Keratinocyte (primary cell): ENCODE measurements at regions not wholly inside any gene's neighbourhood (a gene's known extent, or its start where the extent isn't known, plus 50 kb on each side); places are given as distances from the start of the nearest gene placed in this dataset.
A peak's percentile ranks its signal among the peaks of the same experiment; 100 is the strongest.

Experiments used
- DNase-seq: peaks from one replicate; pipeline ENCODE4 v3.0.0-alpha.2; 2011; ENCODE audit warnings: low read depth, missing footprints, low spot score
- FAIRE-seq: peaks from 2 replicates; lab custom pipeline; 2011; peaks lifted over from hg19 to GRCh38; lab: Jason Lieb, UNC
- H2AFZ ChIP-seq: 2 replicates; pipeline ENCODE4 v1.6.0; 2012; ENCODE audit warnings: low read length, control low read depth, inconsistent platforms; ENCODE audit not compliant: control insufficient read depth
- H3K27ac ChIP-seq: 2 replicates; pipeline ENCODE4 v1.5.1; 2011; ENCODE audit warnings: low read length; ENCODE audit not compliant: control insufficient read depth, insufficient read depth
- H3K27me3 ChIP-seq: 3 replicates; pipeline ENCODE4 v1.6.0; 2011; ENCODE audit warnings: low read length; ENCODE audit not compliant: control insufficient read depth, insufficient read depth; ENCODE audit errors: extremely low read depth
- H3K36me3 ChIP-seq, 2 experiments: 2 replicates in 1 of 2; 3 replicates in 1 of 2; pipeline ENCODE4 v1.5.1; 2011; ENCODE audit warnings: low read length in 2 of 2, mild to moderate bottlenecking in 1 of 2; ENCODE audit not compliant: control insufficient read depth in 2 of 2, insufficient read depth in 2 of 2; ENCODE audit errors: extremely low read depth in 1 of 2
- H3K4me1 ChIP-seq: 3 replicates; pipeline ENCODE4 v1.5.1; 2011; ENCODE audit warnings: low read length; ENCODE audit not compliant: control insufficient read depth, insufficient read depth; ENCODE audit errors: extremely low read depth
- H3K4me2 ChIP-seq: 3 replicates; pipeline ENCODE4 v1.6.0; 2011; ENCODE audit warnings: low read depth, low read length; ENCODE audit not compliant: control insufficient read depth, insufficient read depth; ENCODE audit errors: extremely low read depth
- H3K4me3 ChIP-seq, 3 experiments: fragments of 200-600 bp in 1 of 3; sonication (generic) in 1 of 3; 2 replicates in 2 of 3; 3 replicates in 1 of 3; pipeline ENCODE4 v1.5.1; 2011 to 2016; ENCODE audit warnings: low read length in 3 of 3, mild to moderate bottlenecking in 3 of 3, control low read depth in 2 of 3, inconsistent platforms in 1 of 3, low read depth in 1 of 3, mixed read lengths in 1 of 3, mixed run types in 1 of 3, moderate library complexity in 1 of 3; ENCODE audit not compliant: control insufficient read depth in 2 of 3, insufficient read depth in 2 of 3; ENCODE audit errors: extremely low read depth in 1 of 3
- H3K79me2 ChIP-seq: 2 replicates; pipeline ENCODE4 v1.6.0; 2012; ENCODE audit warnings: low read length; ENCODE audit not compliant: control insufficient read depth, insufficient read depth
- H3K9ac ChIP-seq: 3 replicates; pipeline ENCODE4 v1.6.0; 2011; ENCODE audit warnings: low read length; ENCODE audit not compliant: control insufficient read depth, insufficient read depth; ENCODE audit errors: extremely low read depth
- H3K9me1 ChIP-seq: 3 replicates; pipeline ENCODE4 v1.6.0; 2011; ENCODE audit warnings: low read length; ENCODE audit not compliant: control insufficient read depth, insufficient read depth; ENCODE audit errors: extremely low read depth
- H3K9me3 ChIP-seq: 2 replicates; pipeline ENCODE4 v1.5.1; 2012; ENCODE audit warnings: low read depth, low read length; ENCODE audit not compliant: control insufficient read depth
- H4K20me1 ChIP-seq: 3 replicates; pipeline ENCODE4 v1.6.0; 2011; ENCODE audit warnings: low read length; ENCODE audit not compliant: control insufficient read depth, insufficient read depth; ENCODE audit errors: extremely low read depth
- CTCF ChIP-seq, 3 experiments: IDR thresholded peaks in 1 of 3; conservative IDR thresholded peaks in 1 of 3; optimal IDR thresholded peaks in 1 of 3; 2 replicates in 2 of 3; 3 replicates in 1 of 3; pipeline versions ENCODE3 to v1.5.1; 2011; ENCODE audit warnings: low read length in 3 of 3, mild to moderate bottlenecking in 3 of 3, moderate library complexity in 2 of 3, control low read depth in 1 of 3, inconsistent platforms in 1 of 3; ENCODE audit not compliant: insufficient read depth in 2 of 3; ENCODE audit errors: extremely low read depth in 1 of 3
- EZH2 ChIP-seq: IDR thresholded peaks from one replicate; pipeline ENCODE4 v1.6.1; 2012; ENCODE audit warnings: inconsistent platforms, mild to moderate bottlenecking, low read length, moderate library complexity
- dilution Hi-C: fragments of 300-500 bp; cut with MboI; formaldehyde crosslinking; loops from one replicate; pipeline ENCODE4 v1.7.0; 2020; ENCODE audit warnings: low sequenced_read_pairs; ENCODE audit not compliant: extremely low pct_ligation_motif_present

DNA sequence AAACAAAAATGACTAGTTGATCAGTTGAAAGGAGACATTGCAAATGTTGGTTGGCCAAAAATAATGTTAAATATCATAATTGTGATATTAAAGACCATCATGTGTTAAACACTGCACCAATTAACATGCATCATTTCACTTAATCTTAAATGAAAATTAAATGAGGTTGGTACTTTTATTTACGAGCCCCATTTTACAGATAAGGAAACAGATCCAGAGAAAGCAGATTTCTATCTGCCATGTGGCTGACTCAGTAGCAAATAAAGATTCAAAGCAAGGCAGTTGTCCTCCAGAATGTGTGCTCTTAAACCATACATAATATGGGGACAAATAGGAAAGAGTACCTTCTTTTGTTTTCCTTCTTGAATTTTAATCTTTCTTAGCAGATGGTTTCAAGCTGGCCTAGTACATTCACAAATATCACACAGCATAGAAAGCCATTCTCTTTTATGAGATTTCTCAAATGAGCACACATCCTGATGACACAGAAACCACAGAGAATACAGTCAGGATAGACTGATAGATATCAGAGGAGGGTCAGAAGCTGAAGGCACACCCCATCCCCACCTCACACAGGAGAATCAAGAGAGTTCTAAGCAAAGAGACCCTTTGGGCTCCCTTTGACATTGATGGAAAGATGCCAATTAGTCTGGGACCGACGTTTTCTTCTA, 647.9 kb upstream of the CAMK1G start:
- no peak overlapping the region for H2AFZ ChIP-seq
- DNase-seq = no peak
- TF ChIP-seq CTCF (optimal IDR thresholded peaks at IDR 0.05 in 1 of 3, IDR thresholded peaks at IDR 0.05 in 1 of 3, conservative IDR thresholded peaks at IDR 0.05 in 1 of 3; ENCODE audit: extremely low read depth in 1 of 3, insufficient read depth in 2 of 3, low read length in 3 of 3) (no peak), EZH2 (no peak)

DNA sequence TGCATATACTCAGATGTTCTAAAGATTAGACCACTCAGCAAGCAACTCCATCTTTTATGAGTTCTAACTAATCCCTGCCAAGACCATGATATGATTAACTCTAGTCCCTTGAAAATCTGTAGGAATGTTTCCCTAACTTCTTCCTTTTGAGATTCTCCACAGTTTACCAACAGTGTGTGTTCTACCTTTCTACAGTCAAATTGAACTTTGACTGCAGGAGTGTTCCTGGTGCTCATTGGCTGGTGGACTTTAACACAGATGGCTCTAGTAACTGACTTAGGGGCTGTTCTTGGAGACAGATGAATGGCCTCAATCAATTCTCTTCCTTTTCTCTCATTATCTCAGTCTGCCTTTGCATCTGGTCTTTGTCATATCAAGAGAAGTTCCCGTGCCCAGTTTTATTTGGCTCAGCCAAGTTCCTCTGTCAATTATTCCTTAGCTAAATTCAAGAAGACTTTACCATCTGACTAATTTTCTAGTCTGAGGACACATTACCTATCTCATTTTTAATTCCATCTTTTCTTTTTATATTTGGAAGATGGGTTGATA, 643.9 kb upstream of the CAMK1G start:
- no peak for TF ChIP-seq CTCF (optimal IDR thresholded peaks at IDR 0.05 in 1 of 3, IDR thresholded peaks at IDR 0.05 in 1 of 3, conservative IDR thresholded peaks at IDR 0.05 in 1 of 3; ENCODE audit: extremely low read depth in 1 of 3, insufficient read depth in 2 of 3, low read length in 3 of 3)
- TF ChIP-seq EZH2 = no peak
- DNase-seq (no peak), FAIRE-seq (peak; percentile 17)
- no peak overlapping the region for H3K4me2 ChIP-seq
- no peaks in the 10 kb centered on the region for H3K79me2 ChIP-seq
- no peaks in the 10 kb centered on the region for H3K36me3 ChIP-seq
- H3K9ac ChIP-seq = no peak overlapping the region
- H3K27ac ChIP-seq = no peak overlapping the region
- peaks cover 24% of the 10 kb centered on the region for H3K4me1 ChIP-seq
- H3K27me3 ChIP-seq = no peaks in the 10 kb centered on the region
- H3K9me3 ChIP-seq = no peaks in the 10 kb centered on the region
- H4K20me1 ChIP-seq = no peaks in the 10 kb centered on the region
- no peak overlapping the region for H3K4me3 ChIP-seq
- dilution Hi-C loops = no loop called here
- no peak overlapping the region for H2AFZ ChIP-seq
- no peaks in the 10 kb centered on the region for H3K9me1 ChIP-seq

More for the DNA sequence above, 647.9 kb upstream of the CAMK1G start:
- Histone ChIP-seq H3K9me3 (no peaks in the 10 kb centered on the region), H3K27me3 (no peaks in the 10 kb centered on the region), H3K4me3 (no peak overlapping the region), H4K20me1 (no peaks in the 10 kb centered on the region), H3K79me2 (no peaks in the 10 kb centered on the region), H3K9ac (no peak overlapping the region), H3K36me3 (no peaks in the 10 kb centered on the region), H3K4me1 (peaks cover 3% of the 10 kb centered on the region), H3K4me2 (no peak overlapping the region), H3K9me1 (no peaks in the 10 kb centered on the region), H3K27ac (no peak overlapping the region)
- dilution Hi-C loops = no loop called here
- FAIRE-seq = peak; percentile 58
